Ammon's horn (tissue), 1 donor: ENCODE measurements at regions not wholly inside any gene's neighbourhood (a gene's known extent, or its start where the extent isn't known, plus 50 kb on each side); places are given as distances from the start of the nearest gene placed in this dataset.
"Not testable (repeated sequence)": the region's sequence is repeated elsewhere in the genome, so short reads cannot be mapped to it uniquely, and the experiment has no call there.

Experiments used
- DNase-seq: peaks from one replicate; pipeline ENCODE4 v3.0.0-alpha.2; 2016; ENCODE audit warnings: low spot score

DNA sequence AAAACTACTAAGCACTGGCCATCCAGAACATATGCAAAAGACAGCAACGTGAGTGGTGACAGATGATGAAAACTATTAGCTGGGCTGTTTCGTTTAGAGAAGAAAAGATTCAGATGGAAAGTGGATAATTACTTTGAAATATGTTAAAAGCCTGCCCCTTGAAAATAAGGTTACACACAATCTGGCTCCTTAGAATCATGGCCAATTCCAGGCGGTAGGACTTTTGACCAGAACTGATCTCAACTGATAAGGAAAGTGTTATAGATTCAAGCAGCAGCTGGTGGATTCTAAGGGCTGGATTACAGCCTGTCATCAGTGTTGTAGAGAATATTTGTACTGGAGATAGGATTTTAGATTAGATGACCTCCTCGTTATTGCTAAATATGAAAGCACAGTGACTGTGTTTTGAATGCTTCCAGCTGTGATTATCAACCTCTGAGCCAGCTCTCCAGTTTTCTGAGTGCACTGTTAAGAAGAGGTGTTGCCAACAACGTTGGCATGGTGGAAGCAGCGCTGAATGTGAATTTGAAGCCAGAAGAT, 75.1 kb downstream of the KBTBD2 start:
- not testable (repeated sequence) for DNase-seq

DNA sequence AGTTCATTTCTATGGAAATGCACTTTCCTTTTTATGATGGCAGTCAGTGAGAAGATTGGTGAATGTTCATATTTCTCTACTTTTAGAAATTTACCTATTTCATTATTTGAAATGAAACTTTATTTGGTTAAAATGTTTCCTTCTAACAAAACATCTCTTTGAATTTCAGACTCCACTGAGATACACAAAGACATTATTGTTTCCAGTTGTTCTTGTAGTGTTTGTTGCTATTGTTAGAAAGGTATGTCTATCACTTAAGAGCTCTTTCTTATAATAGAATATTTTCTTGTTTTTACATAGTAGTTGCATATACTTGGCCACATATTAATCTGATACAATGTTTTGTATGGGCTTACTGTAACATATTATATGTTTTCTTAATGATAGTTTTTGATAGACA, 76.8 kb downstream of the KBTBD2 start:
- not testable (repeated sequence) for DNase-seq

DNA sequence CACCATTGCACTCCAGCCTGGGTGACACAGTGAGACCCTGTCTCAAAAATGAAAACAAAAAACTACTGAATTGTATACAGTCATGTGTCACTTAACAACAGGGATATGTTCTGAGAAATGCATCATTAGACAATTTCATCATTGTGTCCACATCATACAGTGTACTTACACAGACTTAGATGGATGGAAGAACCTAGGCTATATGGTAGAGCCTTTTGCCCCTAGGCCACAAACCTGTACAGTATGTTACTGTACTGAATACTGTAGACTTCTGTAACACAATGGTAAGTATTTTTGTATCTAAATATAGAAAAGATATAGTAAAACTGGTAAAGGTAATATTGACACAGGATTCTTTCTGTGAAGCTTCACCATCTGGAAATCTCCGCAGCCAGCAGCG, 81.7 kb downstream of the KBTBD2 start:
- DNase-seq, result no peak

DNA sequence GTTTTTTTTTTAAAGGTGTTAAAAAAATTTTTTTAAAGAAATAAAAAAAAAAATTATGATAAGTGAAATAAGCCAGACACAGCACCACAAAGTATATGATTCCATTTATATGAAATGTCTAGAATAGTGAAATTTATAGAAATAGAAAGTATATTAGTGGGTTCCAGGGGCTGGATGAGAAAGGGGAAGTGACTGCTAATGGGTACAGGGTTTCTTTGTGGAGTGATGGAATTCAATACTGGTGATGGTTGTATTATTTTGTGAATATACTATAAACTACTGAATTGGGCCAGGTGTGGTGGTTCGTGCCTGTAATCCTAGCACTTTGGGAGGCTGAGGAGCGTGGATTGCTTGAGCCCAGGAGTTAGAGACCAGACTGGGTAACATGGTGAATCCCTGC, 82.2 kb downstream of the KBTBD2 start:
- no peak for DNase-seq

DNA sequence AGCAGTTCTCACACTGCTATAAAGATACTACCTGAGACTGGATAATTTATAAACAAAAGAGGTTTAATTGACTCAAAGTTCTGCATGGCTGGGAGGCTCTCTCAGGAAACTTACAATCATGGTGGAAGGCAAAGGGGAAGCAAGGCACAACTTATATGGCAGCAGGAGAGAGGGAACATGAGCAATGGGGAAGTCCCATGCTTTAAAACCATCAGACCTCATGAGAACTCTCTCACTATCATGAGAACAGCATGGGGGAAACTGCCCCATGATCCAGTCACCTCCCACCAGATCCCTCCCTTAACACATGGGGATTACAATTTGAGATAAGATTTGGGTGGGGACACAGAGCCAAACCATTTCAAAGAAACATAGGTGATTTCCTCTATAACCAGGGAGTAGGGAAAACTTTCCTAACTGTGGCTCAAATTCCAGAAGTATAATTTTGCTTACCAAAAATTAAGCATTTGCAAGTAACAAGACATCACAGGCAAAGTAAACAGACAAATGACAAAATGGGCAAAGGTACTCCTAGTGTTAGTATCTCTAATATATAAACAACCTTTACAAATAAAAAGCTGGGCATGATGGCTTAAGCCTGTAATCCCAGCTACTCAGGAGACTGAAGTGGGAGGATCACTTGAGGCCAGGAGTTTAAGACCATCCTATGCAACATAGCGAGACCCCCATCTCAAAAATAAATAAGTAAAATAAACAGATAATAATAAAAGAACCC, 88.0 kb downstream of the KBTBD2 start:
- DNase-seq, result no peak

DNA sequence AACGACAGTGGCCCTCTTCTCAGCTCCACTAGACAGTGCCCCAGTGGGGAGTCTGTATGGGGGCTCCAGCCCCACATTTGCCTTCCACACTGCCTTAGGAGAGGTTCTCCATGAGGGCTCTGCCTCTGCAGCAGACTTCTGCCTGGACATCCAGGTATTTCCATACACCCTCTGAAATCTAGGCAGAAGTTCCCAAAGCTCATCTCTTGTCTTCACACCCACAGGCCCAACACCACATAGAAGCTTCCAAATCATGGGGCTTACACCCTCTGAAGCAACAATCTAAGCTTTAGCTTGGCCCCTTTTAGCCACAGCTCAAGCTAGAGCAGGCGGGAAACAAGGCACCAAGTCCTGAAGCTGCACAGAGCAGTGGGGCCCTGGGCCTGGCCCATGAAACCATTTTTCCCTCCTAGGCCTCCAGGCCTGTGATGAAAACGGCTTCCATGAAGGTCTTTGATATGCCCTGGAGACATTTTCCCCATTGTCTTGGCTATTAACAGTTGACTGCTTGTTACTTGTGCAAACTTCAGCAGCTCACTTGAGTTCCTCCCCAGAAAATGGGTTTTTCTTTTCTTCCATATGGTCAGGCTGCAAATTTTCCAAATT, 89.2 kb downstream of the KBTBD2 start:
- no peak for DNase-seq

DNA sequence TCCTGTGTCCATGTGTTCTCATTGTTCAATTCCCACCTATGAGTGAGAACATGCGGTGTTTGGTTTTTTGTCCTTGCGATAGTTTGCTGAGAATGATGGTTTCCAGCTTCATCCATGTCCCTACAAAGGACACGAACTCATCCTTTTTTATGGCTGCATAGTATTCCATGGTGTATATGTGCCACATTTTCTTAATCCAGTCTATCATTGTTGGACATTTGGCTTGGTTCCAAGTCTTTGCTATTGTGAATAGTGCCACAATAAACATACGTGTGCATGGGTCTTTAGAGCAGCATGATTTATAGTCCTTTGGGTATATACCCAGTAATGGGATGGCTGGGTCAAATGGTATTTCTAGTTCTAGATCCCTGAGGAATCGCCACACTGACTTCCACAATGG, 98.5 kb downstream of the KBTBD2 start:
- DNase-seq, result not testable (repeated sequence)

DNA sequence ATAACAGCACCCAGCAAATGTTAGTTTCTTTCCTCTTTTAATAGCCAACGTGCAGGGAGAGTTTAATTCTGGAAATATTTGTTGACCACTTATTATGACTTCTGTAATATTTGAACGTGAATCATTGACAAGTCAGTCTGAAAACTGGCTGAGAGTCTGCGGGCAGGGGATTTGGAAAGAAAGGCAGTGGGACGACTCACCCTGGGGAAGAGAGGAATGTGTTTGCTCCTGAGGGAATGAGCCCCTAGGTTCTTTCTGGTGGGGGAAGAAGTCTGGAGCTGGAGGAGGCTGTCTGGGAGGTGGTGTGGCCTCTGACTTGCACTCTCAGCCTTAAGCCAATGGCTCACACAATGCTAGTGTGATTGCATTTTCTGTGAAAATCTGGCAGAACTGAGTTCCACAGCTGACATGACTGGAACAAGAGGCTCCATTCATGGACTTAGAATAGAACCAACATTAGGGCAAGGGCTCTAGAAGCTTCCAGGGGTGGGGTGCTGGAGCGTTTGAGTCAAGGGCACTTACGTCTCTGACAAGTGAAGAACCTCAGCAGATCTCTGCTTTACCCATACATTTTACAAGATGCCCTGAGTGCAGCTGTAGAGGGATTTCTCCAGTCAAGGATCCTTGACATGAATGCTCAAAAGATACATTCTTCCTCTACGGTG, 100.7 kb downstream of the KBTBD2 start:
- DNase-seq, result peak; percentile 70

DNA sequence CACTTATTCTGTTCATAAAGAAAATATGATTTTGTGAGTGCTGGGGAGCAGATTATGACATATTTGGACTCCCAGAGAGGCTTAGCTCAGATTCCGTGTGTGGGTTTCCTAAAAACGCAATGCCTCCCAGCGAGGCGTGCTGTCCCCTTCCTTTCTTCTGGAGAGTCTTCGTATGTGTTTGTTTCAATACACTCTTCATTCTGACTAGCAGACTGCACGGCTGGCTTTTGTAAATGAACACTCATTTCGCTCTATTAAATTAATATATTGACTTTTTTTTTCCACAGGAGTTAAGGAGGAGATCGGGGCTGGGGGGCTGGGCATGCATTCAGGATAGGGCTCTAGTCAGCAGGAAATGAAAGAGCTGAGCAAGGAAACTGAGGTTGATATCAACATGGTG, 102.3 kb downstream of the KBTBD2 start:
- not testable (repeated sequence) for DNase-seq

DNA sequence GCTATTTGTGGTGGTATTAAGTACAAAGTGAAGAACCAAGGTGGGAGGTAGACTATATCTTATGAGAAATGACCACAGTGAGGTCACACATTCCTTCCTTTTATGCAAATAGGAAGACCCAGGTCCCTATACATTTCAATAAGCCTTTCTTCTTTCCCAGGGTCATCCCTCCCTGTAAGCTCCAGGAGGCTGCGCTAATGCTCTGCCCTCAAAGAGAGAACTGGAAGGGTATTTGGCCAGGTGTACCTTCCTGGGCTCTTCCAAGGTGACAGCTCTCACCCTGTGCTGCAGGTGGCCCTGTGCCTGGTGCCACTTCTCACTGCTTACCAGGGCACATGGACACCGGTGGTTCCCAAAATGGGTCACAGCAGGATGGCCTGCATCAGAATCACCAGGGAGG, 103.4 kb downstream of the KBTBD2 start:
- DNase-seq, result not testable (repeated sequence)

DNA sequence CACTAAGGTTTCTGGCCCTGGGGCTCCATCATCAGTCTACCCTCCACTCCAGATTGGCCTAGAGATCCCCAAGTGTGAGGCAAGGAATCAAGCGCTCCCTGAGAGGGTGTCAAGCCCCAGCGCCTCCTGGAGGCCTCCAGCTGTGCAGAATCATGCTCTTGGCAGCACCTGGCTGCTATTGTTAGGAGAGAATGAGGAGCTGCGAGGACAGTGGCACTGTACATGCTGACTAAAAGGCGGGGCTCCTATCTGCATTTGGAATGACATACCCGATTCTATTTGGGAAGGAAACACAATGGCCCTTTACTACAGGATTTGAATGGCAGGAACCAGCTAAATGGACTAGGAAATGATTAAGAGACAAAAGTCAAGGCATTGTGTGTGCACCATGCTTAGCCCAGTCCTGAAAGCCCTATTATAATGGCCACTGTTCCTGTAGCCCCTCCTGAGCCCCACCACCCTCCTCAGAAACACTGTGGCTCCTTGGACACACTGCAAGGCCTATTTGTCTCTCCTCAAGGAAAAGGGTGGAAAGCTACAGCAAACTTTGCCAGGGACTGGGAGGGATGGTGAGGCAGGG, 106.1 kb downstream of the KBTBD2 start:
- DNase-seq, result peak; percentile 72

DNA sequence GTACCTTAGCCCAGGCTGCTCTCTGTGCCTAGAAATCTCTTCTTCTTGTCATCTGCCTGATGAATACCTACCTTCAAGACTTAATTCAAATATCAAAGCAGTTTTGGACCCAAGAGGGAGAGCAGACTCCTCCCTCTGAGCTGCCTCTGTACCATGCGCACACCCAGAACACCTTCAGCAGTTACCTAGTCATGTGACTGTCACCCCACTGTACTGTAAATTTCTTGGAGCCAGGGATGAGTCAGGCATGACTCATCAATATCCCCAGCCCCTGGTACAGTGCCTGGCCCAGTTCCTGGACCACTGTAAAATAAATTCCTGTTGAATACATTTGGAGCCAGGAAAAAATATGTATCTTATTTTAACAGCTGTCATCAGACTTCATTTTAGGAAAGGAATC, 111.7 kb downstream of the KBTBD2 start:
- DNase-seq, result not testable (repeated sequence)

DNA sequence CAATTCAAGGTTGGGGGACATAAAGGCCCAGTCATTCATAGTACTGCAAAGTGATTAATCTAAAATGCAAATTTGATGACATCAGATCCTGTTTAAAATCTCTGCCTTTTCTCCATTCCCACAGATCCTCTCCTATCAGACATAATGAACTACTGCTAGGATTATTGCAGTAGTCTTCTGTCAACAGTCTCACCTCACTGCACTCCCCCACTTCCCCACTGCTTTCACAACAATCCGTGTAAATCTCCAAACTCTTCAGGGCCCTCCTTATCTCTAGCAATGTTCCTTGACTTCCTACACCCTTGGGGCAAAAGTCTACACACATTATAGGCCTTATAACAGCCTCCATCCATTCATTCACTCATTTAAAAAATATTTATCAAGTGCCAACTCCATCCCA, 112.4 kb downstream of the KBTBD2 start:
- no peak for DNase-seq

DNA sequence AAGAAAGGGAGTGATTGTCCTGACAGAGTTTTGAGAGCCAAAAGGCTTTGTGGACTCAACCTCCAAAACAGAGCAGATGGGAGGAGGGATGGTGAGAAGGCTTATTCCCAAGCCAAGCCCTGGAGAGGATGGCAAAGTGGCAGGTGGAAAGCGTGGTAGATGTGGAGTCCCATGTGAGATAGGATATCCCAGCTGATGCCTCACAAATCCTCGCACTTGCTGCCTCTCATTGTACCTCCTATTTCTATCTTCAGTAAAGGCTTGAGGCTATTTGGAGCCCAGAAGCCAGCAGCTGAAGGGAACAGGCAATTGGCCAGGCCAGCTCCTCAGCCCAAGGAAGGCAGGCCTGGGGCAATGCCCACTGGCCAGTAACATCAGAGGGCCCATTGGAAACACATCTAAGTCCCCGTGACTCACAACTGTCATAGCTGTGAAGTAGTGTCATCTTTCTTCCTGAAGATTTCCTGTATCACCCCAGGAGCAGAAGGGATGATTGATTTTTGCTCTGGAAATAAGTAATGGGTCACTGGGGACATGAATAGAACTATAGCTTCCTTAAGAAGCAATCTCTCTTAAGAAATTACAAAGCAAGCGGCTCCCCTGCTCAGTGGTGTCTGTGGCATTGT, 114.4 kb downstream of the KBTBD2 start:
- DNase-seq, result not testable (repeated sequence)

DNA sequence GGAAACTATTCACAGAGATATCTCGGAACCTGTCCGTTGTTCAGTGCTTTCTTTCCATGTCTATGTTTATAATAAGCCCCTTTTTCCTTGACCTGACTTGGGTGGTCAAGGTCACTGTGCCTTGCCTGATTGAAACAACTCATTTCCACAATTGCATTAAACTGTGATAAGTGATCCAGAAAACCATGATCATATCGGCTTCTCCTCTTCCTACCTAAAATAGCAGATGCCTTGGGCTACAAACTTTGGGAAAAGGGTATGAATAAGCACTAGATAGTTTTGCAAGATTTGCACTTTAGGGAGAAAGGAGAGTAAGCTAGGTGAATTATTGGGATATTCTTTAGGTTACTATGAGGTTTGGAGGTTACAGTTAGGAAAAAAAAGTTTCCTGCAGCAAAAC, 115.2 kb downstream of the KBTBD2 start:
- not testable (repeated sequence) for DNase-seq

DNA sequence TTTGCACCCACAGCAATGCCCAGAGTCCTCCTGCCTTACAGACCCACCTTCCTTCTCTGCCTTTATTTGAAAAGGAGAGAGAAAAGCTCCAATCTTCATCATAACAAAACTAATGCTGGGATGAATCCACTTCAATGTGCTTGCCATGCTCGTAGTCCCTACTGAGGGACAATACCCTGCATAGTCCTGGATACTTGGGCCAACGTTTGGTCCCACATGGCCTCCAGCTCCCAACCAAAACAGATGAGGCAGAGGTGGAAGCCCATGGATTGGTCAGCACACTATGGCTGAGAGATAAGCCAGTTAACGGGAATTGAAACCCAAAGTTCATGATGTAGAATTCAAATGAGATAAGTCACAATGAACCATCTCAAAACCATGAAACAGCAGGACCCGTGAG, 115.8 kb downstream of the KBTBD2 start:
- peak; percentile 45 for DNase-seq

DNA sequence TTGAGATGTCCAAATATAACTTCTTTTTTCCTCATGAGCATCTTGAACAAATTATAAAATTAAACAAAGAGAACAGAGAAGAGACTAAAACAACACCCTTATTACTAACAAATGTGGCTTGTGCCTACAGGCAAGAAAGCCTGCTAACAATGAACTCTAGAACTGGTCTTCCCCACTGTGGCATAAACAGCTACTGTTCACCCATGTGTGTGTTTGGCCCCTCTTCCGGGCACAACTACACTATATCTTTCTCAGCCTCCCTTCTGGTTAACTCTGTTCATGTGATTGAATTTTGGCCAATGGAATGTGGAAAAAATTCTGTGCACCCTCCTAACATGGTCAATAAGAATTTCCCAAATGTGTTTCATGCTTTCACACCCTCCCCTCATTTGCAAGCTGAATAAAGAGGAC, 117.0 kb downstream of the KBTBD2 start:
- peak; percentile 66 for DNase-seq

DNA sequence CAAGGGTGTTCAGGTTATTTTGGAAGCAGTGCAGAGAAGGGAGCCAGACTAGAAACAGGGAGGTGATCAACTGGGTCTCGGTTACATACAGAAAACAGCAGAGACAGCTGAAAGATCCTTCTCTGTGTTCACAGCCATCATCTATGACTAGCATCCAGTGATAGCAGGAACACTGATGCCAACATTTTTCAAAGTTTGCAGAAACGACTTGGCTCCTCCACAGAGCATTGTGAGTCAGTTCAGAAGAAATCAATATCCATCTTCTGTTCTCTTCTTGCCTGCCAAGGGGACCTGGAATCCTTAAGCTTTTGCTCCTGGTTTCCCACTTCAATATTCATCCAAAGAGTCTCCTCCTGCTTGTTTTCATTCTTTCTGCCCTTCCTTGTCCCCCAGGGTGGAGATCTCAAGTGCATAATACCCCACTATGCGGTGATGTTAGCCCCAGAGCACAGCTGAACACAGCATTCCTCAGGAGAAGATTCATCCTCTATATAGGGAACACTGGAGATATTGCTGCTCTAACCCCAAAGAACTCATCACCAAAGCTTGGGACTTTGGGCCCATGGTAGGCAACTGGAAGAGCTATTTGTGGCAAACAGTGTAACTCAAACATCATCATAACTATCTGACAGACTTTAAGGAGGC, 122.6 kb downstream of the KBTBD2 start:
- not testable (repeated sequence) for DNase-seq

DNA sequence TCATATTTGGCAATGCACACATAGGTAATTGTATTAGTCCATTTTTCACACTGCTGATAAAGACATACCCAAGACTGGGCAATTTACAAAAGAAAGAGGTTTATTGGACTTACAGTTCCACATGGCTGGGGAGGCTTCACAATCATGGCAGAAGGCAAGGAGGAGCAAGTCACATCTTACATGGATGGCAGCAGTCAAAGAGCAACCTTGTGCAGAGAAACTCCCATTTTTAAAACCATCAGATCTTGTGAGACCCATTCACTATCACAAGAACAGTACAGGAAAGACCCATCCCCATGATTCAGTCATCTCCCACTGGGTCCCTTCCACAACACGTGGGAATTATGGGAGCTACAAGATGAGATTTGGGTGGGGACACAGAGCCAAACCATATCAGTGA, 123.2 kb downstream of the KBTBD2 start:
- not testable (repeated sequence) for DNase-seq

DNA sequence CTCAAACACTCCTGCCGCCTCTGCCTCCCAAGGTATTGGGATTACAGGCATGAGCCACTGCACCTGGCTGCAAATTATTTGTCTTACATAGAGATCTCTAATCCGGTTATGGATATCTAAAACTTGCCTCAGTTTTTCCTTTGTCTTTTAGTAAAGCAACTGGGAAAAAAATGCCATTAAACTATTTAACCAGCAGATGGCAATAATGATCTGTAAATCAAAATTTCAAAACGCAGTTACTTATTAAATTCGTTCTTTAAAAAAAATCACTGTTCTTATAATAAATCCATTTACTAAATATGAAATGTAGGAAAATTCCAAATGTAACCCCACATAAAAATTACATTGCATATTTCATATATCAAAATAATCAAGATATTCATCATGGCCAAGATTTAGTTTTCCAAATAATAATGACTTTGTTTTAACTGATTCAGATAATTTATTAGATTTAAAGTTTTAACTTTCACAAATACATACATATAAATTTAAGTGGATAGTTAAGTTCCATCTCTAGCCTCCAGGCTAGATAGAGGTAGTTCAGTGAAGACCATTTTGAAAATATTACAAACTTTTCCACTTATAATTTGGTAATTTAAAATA, 125.8 kb downstream of the KBTBD2 start:
- not testable (repeated sequence) for DNase-seq

DNA sequence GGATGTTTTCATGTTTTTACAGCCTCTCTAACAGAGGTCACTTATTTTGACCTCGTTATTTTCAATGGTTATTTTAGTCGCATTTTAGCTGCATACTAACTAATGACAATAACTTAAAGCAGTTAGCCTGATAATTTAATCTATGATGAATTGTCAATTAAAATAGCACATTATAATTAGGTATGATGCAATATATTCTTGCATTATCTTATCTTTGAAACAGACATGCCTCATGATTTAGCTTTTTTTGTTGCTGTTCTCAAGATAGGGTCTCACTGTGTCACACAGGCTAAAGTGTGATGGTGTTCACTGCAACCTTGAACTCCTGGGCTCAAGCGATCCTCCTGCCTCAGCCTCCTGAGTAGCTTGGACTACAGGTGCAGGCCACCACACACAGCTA, 126.4 kb downstream of the KBTBD2 start:
- no peak for DNase-seq
